Erythroblast (primary cell): ENCODE measurements at regions not wholly inside any gene's neighbourhood (a gene's known extent, or its start where the extent isn't known, plus 50 kb on each side); places are given as distances from the start of the nearest gene placed in this dataset.

Experiments
- GATA1 ChIP-seq: IDR thresholded peaks from 2 replicates; pipeline ENCODE4 v1.6.1; 2011; ENCODE audit warnings: low read depth, mild to moderate bottlenecking, control low read depth, low read length, moderate library complexity
- POLR2A ChIP-seq: IDR thresholded peaks from 2 replicates; pipeline ENCODE4 v1.6.1; 2011; ENCODE audit warnings: mild to moderate bottlenecking, low read length

- TF ChIP-seq POLR2A (no peak), GATA1 (no peak)
These were observed 333.7 kb upstream of the MEIS1 start for GRCh38 chr2:66101206-66101605.
